GM12873 (cell line): ENCODE measurements at regions not wholly inside any gene's neighbourhood (a gene's known extent, or its start where the extent isn't known, plus 50 kb on each side); places are given as distances from the start of the nearest gene placed in this dataset.

Experiments used
- TF ChIP-seq, protein P1 (sequence below): IDR thresholded peaks from 2 replicates; pipeline ENCODE4 v1.5.1; 2012; ENCODE audit warnings: low read depth, mild to moderate bottlenecking, moderate library complexity, low read length, control low read depth; ENCODE audit not compliant: insufficient read depth; ENCODE audit errors: missing control alignments

- TF ChIP-seq, protein P1, sequence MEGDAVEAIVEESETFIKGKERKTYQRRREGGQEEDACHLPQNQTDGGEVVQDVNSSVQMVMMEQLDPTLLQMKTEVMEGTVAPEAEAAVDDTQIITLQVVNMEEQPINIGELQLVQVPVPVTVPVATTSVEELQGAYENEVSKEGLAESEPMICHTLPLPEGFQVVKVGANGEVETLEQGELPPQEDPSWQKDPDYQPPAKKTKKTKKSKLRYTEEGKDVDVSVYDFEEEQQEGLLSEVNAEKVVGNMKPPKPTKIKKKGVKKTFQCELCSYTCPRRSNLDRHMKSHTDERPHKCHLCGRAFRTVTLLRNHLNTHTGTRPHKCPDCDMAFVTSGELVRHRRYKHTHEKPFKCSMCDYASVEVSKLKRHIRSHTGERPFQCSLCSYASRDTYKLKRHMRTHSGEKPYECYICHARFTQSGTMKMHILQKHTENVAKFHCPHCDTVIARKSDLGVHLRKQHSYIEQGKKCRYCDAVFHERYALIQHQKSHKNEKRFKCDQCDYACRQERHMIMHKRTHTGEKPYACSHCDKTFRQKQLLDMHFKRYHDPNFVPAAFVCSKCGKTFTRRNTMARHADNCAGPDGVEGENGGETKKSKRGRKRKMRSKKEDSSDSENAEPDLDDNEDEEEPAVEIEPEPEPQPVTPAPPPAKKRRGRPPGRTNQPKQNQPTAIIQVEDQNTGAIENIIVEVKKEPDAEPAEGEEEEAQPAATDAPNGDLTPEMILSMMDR: no peak
Measured at GRCh38 chr6:67544851-67545452, 1090.1 kb upstream of the ADGRB3 start.

- TF ChIP-seq, protein P1: no peak
Measured at GRCh38 chr6:67541586-67541985, 1093.5 kb upstream of the ADGRB3 start.

DNA sequence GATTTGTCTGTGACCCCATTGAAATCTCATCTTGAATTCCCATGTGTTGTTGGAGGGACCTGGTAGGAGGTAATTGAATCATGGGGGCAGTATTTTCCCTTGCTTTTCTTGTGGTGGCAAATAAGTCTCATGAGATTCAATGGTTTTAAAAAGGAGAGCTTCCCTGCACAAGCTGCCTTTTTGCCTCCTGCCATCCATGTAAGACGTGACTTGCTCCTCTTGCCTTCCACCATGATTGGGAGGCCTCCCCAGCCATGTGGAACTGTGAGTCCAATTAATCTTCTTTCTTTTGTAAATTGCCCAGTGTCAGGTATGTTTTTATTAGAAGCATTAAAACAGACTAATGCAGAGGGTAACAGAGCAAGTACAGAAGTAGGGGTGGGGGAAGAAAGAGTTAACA lies 1097.0 kb upstream of the ADGRB3 start:
- TF ChIP-seq, protein P1: no peak

- TF ChIP-seq, protein P1: no peak
Measured at GRCh38 chr6:67535946-67536345, 1099.1 kb upstream of the ADGRB3 start.

DNA sequence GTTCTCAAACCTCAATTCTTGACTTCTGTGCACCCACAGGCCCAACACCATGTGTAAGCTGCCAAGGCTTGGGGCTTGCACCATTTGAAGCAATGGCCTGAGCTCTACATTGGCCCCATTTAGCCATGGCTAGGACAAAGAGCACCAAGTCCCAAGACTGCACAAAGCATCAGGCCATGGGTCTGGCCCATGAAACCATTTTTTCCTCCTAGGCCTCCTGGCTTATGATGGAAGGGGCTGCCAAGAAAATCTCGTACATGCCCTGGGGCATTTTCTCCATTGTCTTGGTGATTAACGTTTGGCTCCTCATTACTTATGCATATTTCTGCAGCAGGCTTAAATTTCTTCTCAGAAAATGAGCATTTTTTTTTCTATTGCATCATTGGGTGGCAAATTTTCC lies 1128.7 kb upstream of the ADGRB3 start:
- TF ChIP-seq, protein P1: no peak

GRCh38 chr6:67501755-67502154 lies 1133.3 kb upstream of the ADGRB3 start:
- TF ChIP-seq, protein P1: no peak

GRCh38 chr6:67497749-67498148 lies 1137.3 kb upstream of the ADGRB3 start:
- TF ChIP-seq, protein P1: no peak
